SK-N-MC (cell line): ENCODE measurements at regions not wholly inside any gene's neighbourhood (a gene's known extent, or its start where the extent isn't known, plus 50 kb on each side); places are given as distances from the start of the nearest gene placed in this dataset.

Experiments
- DNase-seq: peaks from one replicate; pipeline ENCODE4 v3.0.0-alpha.2; 2011; ENCODE audit warnings: low read depth, low spot score
- H3K27ac ChIP-seq: fragments of 200-600 bp; sonication (generic); 2 replicates; pipeline ENCODE4 v1.5.1; 2016; ENCODE audit warnings: mixed run types
- H3K36me3 ChIP-seq: fragments of 200-600 bp; sonication (generic); 2 replicates; pipeline ENCODE4 v1.6.1; 2017; ENCODE audit warnings: antibody characterized with exemption, low read length, mixed read lengths; ENCODE audit not compliant: insufficient read depth
- H3K4me3 ChIP-seq: fragments of 200-600 bp; sonication (generic); 2 replicates; pipeline ENCODE4 v1.5.1; 2016
- H3K9ac ChIP-seq: fragments of 200-600 bp; sonication (generic); 2 replicates; pipeline ENCODE4 v1.8.0; 2017; ENCODE audit warnings: mixed run types, mixed read lengths; ENCODE audit not compliant: insufficient read length
- H3K9me3 ChIP-seq: fragments of 200-600 bp; sonication (generic); 2 replicates; pipeline ENCODE4 v1.6.1; 2017; ENCODE audit warnings: low read depth, mild to moderate bottlenecking, antibody characterized with exemption, low read length, moderate library complexity, mixed read lengths
- EZH2 ChIP-seq: fragments of 200-600 bp; sonication (generic); IDR thresholded peaks from one replicate; pipeline ENCODE4 v1.6.1; 2017; ENCODE audit warnings: antibody characterized with exemption
- FOXP2 ChIP-seq: optimal IDR thresholded peaks from 2 replicates; pipeline ENCODE3; 2011; ENCODE audit warnings: mild to moderate bottlenecking, moderate library complexity; ENCODE audit not compliant: insufficient read depth; ENCODE audit errors: extremely low read length, control extremely low read depth
- POLR2AphosphoS5 ChIP-seq: IDR thresholded peaks from 2 replicates; pipeline ENCODE4 v1.6.1; 2012; ENCODE audit warnings: mild to moderate bottlenecking, low read depth, low read length, borderline replicate concordance

DNA sequence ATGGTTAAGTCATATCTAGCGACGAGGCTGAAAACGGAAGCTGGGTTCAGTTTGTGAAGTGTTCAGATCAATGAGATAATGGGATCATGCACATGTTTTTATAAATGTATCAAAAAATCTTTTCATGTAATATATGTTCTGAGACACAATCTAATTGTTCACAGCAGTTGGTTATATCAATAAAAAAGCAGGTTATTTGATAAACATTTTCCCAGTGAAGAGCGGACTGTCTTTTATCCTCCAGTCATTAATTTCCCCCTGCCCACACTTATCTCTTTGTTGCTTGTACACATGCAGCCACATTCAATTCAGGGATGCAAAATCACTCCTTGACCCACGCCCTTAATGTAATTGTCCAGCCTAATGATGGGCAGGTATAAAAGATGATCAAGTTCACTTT, 563.1 kb downstream of the INHBA start:
- DNase-seq, result no peak
- no peak overlapping the region for H3K4me3 ChIP-seq
- TF ChIP-seq FOXP2 (no peak), EZH2 (no peak), POLR2AphosphoS5 (no peak)

DNA sequence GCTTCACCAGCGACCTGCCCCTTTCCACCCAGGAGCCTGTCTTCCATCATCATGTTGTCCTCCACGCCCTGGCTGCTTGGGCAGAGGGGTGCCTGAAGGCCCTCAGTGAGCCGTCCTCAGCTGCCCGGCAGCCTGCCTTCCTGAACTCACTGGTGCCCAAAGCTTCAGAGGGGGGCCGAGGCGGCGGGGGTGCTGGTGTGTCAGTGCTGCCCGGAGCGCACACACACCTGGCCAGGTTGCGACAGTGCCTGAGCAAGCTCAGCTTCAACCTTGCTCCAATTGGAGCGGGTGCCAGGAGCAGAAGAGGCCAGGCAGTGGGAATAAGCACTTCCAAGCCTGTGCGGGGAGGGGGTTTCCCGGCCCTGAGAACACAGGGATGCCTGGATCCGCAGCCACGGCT, 566.3 kb downstream of the INHBA start:
- Histone ChIP-seq H3K4me3 (no peak overlapping the region), H3K9ac (no peak overlapping the region), H3K27ac (no peak overlapping the region), H3K36me3 (no peaks in the 10 kb centered on the region), H3K9me3 (no peaks in the 10 kb centered on the region)
- no peak for TF ChIP-seq POLR2AphosphoS5
- no peak for TF ChIP-seq EZH2
- no peak for TF ChIP-seq FOXP2
- no peak for DNase-seq

More for the DNA sequence above, 563.1 kb downstream of the INHBA start:
- H3K9me3 ChIP-seq, result no peaks in the 10 kb centered on the region
- H3K36me3 ChIP-seq, result no peaks in the 10 kb centered on the region
- H3K27ac ChIP-seq, result no peak overlapping the region
- H3K9ac ChIP-seq, result no peak overlapping the region

DNA sequence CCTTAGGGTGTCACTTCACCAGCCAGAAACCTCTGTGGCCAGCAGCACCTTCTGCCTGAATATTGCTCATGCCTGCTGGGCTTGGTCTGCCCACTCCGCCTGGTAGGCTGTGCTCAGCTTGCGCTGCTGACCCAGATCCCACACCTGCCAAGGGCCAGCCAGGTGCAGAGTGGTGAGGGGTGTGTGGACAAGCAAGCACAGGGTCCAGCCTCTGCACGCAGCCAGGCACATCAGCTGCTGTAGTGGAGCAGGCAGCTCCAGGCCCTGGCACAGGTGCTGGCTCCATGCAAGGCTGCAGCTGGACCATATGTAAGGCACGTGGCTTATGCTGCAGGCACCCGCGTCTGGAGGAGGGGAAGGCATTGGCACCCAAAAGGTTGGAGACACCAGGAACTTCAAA, 567.4 kb downstream of the INHBA start:
- H3K9ac ChIP-seq, result no peak overlapping the region
- H3K36me3 ChIP-seq, result no peaks in the 10 kb centered on the region
- no peaks in the 10 kb centered on the region for H3K9me3 ChIP-seq
- no peak for DNase-seq
- H3K27ac ChIP-seq, result no peak overlapping the region
- no peak for TF ChIP-seq EZH2
- no peak for TF ChIP-seq FOXP2
- TF ChIP-seq POLR2AphosphoS5, result no peak
- H3K4me3 ChIP-seq, result no peak overlapping the region

DNA sequence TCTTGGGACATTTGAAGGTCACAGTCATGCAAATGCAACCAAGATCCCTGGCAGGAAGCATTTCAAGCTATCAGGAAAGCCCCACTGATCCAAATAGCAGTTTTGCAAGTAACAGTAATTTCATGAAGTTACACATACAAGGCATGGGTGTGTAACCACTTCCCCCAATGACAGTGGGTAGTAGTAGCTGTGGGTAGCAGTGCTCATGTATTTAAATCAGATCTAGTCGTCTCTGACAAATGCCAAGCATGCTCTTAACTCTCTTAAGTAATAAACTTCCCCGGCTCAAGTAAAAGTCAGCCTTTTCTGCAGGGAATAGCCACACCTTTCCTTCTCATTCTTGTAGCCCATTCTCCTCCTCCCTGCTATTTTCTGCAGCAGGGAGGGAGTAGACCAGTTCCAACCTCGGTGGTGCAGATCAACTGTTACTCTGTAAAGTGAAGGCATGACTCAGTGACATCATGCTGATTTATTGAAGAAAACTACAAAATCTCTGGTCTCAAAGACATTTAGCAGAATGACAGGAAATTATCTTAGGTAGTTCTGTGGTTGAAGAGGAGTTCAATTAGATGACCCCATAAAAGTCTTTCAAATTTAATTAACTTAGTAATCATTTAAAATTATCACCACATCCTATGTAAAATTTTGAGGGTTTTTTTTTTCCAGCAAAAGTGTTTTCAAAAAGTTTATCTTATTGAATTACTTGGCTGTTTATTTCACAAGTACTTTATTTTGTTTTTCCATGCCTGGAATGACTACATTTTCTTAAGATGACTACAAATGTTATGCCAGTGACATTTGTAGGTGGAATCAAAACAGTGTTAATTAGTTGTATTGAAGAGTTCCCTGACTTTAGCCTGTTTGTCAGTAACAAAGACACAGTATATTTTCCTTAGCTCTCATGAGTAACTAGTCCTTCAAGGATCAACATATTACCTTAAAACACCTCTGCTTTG, 568.3 kb downstream of the INHBA start:
- no peaks in the 10 kb centered on the region for H3K36me3 ChIP-seq
- no peak for TF ChIP-seq FOXP2
- TF ChIP-seq EZH2, result no peak
- TF ChIP-seq POLR2AphosphoS5, result no peak
- H3K4me3 ChIP-seq, result no peak overlapping the region
- no peaks in the 10 kb centered on the region for H3K9me3 ChIP-seq
- no peak overlapping the region for H3K9ac ChIP-seq
- no peak overlapping the region for H3K27ac ChIP-seq
- DNase-seq, result no peak

DNA sequence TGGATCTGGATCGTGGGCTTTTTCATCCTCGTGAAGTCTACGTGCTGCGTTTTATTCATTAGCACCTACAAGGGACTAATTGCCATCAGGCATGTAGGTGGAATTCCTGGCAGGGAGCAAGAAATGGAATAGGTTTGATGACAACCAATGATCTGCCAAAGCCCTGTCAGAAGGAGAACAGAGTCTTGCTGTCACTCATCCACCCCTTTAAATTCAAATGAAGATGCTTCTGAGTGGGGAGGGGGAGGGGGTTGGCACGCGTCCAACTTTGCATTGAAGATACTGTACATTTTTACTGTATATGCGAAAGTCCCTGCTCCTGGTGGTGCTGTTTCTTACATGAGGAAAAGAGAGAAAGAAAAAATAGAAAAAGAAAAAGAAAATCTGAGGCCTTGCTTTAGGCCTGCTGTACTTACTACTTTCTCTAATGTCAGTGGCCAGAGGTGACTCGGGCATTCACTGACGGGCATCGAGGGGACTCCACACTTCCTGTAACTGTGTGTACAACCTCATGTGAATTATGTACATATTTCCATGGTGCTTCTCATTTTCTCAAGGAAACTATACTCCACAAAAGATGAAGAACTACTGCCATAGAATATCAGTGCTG, 569.1 kb downstream of the INHBA start:
- no peak overlapping the region for H3K4me3 ChIP-seq
- TF ChIP-seq FOXP2 (no peak), POLR2AphosphoS5 (no peak), EZH2 (no peak)
- no peaks in the 10 kb centered on the region for H3K9me3 ChIP-seq
- no peak for DNase-seq
- H3K27ac ChIP-seq, result no peak overlapping the region
- H3K9ac ChIP-seq, result no peak overlapping the region
- H3K36me3 ChIP-seq, result no peaks in the 10 kb centered on the region

DNA sequence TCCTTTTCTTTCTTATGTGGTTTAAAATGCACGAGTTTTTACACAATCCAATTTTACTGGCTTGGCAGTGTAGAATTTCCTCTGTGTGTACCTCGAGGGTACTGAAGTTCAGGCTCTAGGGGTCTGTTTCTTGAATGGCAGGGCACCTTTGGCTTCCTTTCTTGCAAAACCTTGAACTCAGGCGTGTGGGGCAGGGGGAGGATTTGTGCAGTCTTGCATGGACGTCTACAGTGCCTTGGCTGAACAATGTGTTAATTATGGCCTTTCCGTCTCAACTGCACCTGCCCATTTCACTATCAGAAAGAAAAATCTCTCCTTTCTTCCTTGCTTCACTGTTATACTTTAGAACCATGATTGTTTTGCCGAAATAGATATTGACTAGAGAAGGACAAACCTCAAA, 570.9 kb downstream of the INHBA start:
- H3K27ac ChIP-seq, result no peak overlapping the region
- no peak for DNase-seq
- H3K9ac ChIP-seq, result no peak overlapping the region
- no peaks in the 10 kb centered on the region for H3K9me3 ChIP-seq
- TF ChIP-seq EZH2 (no peak), POLR2AphosphoS5 (no peak), FOXP2 (no peak)
- no peaks in the 10 kb centered on the region for H3K36me3 ChIP-seq
- H3K4me3 ChIP-seq, result no peak overlapping the region

DNA sequence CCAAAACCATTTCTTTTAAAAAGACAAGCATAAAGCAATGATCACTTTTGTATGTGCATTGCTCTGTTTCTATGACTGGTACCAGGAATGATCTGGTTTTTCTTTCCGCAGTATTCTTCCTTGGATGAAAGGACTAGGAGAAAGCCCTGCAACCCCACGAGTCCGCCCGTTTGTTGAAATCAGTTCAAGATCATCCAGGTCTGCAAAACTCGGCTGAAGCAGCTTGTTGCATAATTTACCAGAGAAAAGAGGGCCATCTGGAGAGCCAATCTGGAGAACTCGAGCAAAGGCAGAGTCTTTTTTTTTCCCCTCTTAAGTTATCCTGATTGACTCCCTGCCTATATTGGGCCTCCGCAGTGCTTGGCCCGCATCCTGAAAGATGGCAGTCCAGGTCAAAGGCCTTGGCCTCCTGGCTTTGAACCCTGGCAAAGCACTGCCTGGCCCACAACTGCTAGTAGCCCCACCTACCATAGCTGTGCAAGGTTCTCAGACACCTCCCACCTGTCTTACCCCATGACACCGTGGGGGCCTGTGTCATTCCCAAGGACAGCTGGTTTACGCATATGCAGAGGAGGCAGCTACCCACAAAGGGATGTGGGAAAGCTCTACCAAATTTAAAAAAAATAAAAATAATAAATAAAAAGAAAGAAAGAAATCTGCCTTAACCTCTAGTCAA, 572.2 kb downstream of the INHBA start:
- Histone ChIP-seq H3K9ac (no peak overlapping the region), H3K4me3 (no peak overlapping the region), H3K36me3 (no peaks in the 10 kb centered on the region), H3K9me3 (no peaks in the 10 kb centered on the region), H3K27ac (no peak overlapping the region)
- DNase-seq, result no peak
- TF ChIP-seq EZH2, result no peak
- TF ChIP-seq POLR2AphosphoS5, result no peak
- no peak for TF ChIP-seq FOXP2

DNA sequence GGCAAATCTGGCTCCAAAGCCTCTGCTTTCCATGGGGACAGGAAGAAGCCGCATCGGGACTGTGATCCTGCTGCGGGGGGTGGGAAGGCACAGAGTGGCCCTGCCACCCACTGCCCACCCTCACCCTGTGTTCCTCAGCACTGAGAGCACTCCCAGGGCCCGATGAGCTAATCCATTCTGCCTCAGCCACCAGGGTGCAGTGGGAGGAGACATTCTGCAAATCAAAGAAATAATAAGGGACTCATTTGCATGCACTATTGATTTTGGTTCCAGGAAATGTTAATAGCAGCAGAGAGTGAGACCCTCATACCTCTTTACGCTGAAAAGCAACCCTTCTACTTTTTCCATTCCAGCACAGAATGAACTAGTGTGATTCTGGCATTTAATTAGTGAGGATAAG, 572.8 kb downstream of the INHBA start:
- DNase-seq, result no peak
- TF ChIP-seq POLR2AphosphoS5 (no peak), FOXP2 (no peak), EZH2 (no peak)
- Histone ChIP-seq H3K9ac (no peak overlapping the region), H3K27ac (no peak overlapping the region), H3K9me3 (no peaks in the 10 kb centered on the region), H3K4me3 (no peak overlapping the region), H3K36me3 (no peaks in the 10 kb centered on the region)
